ENCODE measurements at regions not wholly inside any gene's neighbourhood (a gene's known extent, or its start where the extent isn't known, plus 50 kb on each side); places are given as distances from the start of the nearest gene placed in this dataset.

- Histone ChIP-seq H3K9ac (ENCODE audit: insufficient read depth, low read length, poor library complexity, severe bottlenecking) (no peak overlapping the region), H3K4me2 (replicated peaks; ENCODE audit: extremely low read depth, low read length, poor library complexity, severe bottlenecking) (peak overlapping the region; percentile 37), H4K20me1 (ENCODE audit: insufficient read depth, low read length) (no peaks in the 10 kb centered on the region), H3K9me3 (replicated peaks in 1 of 2; ENCODE audit: control insufficient read depth in 1 of 2, insufficient read depth in 1 of 2, low read length in 2 of 2) (no peaks in the 10 kb centered on the region), H3K36me3 (replicated peaks in 1 of 2; ENCODE audit: control insufficient read depth in 1 of 2, insufficient read depth in 2 of 2, low read length in 2 of 2) (no peaks in the 10 kb centered on the region), H3K27me3 (ENCODE audit: control insufficient read depth in 2 of 2, insufficient read depth in 2 of 2, low read length in 2 of 2) (no peaks in the 10 kb centered on the region), H3K79me2 (ENCODE audit: insufficient read depth, low read length) (no peaks in the 10 kb centered on the region), H3K4me1 (ENCODE audit: control insufficient read depth in 1 of 2, insufficient read depth in 2 of 2, low read length in 2 of 2) (peaks cover 33 to 36% of the 10 kb centered on the region in 2 donors), H3K27ac (ENCODE audit: low read depth in 1 of 2, low read length in 2 of 2) (peak overlapping the region in 1 of 2 donors; percentile 21), H2AFZ (ENCODE audit: insufficient read depth, low read depth, low read length, poor library complexity, severe bottlenecking) (peak overlapping the region; percentile 48), H3K4me3 (replicated peaks in 1 of 3; ENCODE audit: low read depth in 2 of 3, low read length in 3 of 3) (peak overlapping the region in 1 of 3 experiments; percentile 35)
- intact Hi-C loops (cut with micrococcal nuclease): no loop called here
- Mint-ChIP-seq H3K4me1 (peaks cover 49% of the 10 kb centered on the region), H3K27me3 (ENCODE audit: low read depth in 3 of 3) (no peaks in the 10 kb centered on the region), H3K36me3 (no peaks in the 10 kb centered on the region), H3K27ac (peak overlapping the region; percentile 14 to 84 (median 47)), H3K9me3 (peaks cover 0 to 2% (median 0%) of the 10 kb centered on the region in 7 donors), H3K4me3 (peak overlapping the region; percentile 20 to 80)
- WGBS (ENCODE audit: insufficient coverage): 0% methylated on average over 3 of the region's 7 CpGs
- no peak for TF ChIP-seq CTCF (IDR thresholded peaks at IDR 0.05)
- DNase-seq: peak; percentile 43 to 54 (median 44)
Measured at GRCh38 chr5:56763711-56764466, 51.5 kb upstream of the MAP3K1 start.

- H4K20me1 ChIP-seq (ENCODE audit: insufficient read depth, low read length): no peaks in the 10 kb centered on the region
- no peaks in the 10 kb centered on the region for H3K9me3 ChIP-seq (replicated peaks in 1 of 2; ENCODE audit: control insufficient read depth in 1 of 2, insufficient read depth in 1 of 2, low read length in 2 of 2)
- H3K4me2 ChIP-seq (replicated peaks; ENCODE audit: extremely low read depth, low read length, poor library complexity, severe bottlenecking): peak overlapping the region; percentile 37
- no peak overlapping the region for H3K4me3 ChIP-seq (replicated peaks in 1 of 3; ENCODE audit: low read depth in 2 of 3, low read length in 3 of 3)
- no CpG with 5 or more reads among the region's 1 CpG for WGBS (ENCODE audit: insufficient coverage)
- peaks cover 33 to 36% of the 10 kb centered on the region in 2 donors for H3K4me1 ChIP-seq (ENCODE audit: control insufficient read depth in 1 of 2, insufficient read depth in 2 of 2, low read length in 2 of 2)
- Mint-ChIP-seq H3K9me3 (peaks cover 0 to 2% (median 0%) of the 10 kb centered on the region in 7 donors), H3K4me1 (peaks cover 49% of the 10 kb centered on the region), H3K27ac (peak overlapping the region in 4 of 7 donors; percentile 45 to 78 (median 56)), H3K4me3 (peak overlapping the region in 1 of 2 donors; percentile 80), H3K27me3 (ENCODE audit: low read depth in 3 of 3) (no peaks in the 10 kb centered on the region), H3K36me3 (no peaks in the 10 kb centered on the region)
- H3K27me3 ChIP-seq (ENCODE audit: control insufficient read depth in 2 of 2, insufficient read depth in 2 of 2, low read length in 2 of 2): no peaks in the 10 kb centered on the region
- H3K27ac ChIP-seq (ENCODE audit: low read depth in 1 of 2, low read length in 2 of 2): peak overlapping the region in 1 of 2 donors; percentile 21
- H3K36me3 ChIP-seq (replicated peaks in 1 of 2; ENCODE audit: control insufficient read depth in 1 of 2, insufficient read depth in 2 of 2, low read length in 2 of 2): no peaks in the 10 kb centered on the region
- intact Hi-C loops (cut with micrococcal nuclease): no loop called here
- no peaks in the 10 kb centered on the region for H3K79me2 ChIP-seq (ENCODE audit: insufficient read depth, low read length)
- DNase-seq: no peak
- H2AFZ ChIP-seq (ENCODE audit: insufficient read depth, low read depth, low read length, poor library complexity, severe bottlenecking): peak overlapping the region; percentile 48
- no peak for TF ChIP-seq CTCF (IDR thresholded peaks at IDR 0.05)
- no peak overlapping the region for H3K9ac ChIP-seq (ENCODE audit: insufficient read depth, low read length, poor library complexity, severe bottlenecking)
Measured at GRCh38 chr5:56763182-56763581, 52.2 kb upstream of the MAP3K1 start.
